ENCODE measurements at regions not wholly inside any gene's neighbourhood (a gene's known extent, or its start where the extent isn't known, plus 50 kb on each side); places are given as distances from the start of the nearest gene placed in this dataset.
A peak's percentile ranks its signal among the peaks of the same experiment; 100 is the strongest.

DNA sequence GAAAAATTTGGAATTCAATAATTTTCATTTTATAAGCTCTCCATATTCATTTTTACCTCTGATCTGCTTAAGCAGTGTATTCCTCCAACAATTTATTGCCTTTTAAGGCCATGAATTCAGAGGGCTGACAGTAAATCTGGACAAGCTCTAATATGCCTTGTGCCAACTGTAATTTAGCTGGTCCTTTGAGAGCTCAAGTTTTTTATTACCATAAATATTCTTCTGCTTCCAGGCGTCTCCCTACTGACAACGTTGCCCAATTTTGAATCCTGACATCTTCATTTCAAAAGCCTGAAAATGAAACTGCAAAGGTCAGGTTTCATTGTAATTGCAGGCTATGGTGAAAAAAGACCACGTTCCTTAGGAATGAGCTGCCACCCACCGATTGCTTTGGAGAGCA lies 95.8 kb upstream of the GEMIN8 start:
- under 1% methylated on average over 4 of the region's 4 CpGs for WGBS (ENCODE audit: low lambda C conversion rate)
- CTCF ChIA-PET, result no interaction called here

DNA sequence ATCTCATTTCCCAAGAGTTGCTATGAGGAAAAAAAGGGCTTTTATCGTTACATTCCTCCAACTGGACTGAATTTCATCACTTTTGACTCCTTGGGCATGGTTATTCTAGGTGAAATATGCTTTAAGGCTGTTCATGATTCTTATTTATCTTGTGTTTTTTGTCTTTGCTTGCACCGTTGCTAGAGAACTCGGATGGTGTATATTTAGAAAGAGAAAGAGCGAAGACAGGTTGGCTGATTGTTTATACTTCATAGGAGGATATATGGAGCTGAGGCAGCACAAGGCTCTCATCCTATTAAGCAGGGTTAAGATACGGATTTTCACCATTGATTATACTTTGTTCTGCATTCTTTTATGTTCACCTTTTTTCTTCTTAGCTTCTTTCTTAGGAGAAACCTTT lies 94.9 kb upstream of the GEMIN8 start:
- POLR2A ChIA-PET, result no interaction called here
- TF ChIP-seq, protein P1, sequence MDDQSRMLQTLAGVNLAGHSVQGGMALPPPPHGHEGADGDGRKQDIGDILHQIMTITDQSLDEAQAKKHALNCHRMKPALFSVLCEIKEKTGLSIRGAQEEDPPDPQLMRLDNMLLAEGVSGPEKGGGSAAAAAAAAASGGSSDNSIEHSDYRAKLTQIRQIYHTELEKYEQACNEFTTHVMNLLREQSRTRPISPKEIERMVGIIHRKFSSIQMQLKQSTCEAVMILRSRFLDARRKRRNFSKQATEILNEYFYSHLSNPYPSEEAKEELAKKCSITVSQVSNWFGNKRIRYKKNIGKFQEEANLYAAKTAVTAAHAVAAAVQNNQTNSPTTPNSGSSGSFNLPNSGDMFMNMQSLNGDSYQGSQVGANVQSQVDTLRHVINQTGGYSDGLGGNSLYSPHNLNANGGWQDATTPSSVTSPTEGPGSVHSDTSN (IDR thresholded peaks at IDR 0.05), result no peak
- Histone ChIP-seq H3K9me2 (no peaks in the 10 kb centered on the region), H3K4me2 (no peak overlapping the region), H3K27me3 (ENCODE audit: insufficient read depth) (no peaks in the 10 kb centered on the region), H3K9me3 (no peaks in the 10 kb centered on the region), H3K36me3 (replicated peaks in 1 of 2; ENCODE audit: control insufficient read depth in 1 of 2, insufficient read depth in 2 of 2, low read length in 1 of 2) (no peaks in the 10 kb centered on the region), H4K20me1 (ENCODE audit: insufficient read depth) (no peaks in the 10 kb centered on the region), H3K4me1 (ENCODE audit: control insufficient read depth in 1 of 2, insufficient read depth in 2 of 2, low read depth in 1 of 2, low read length in 1 of 2) (no peaks in the 10 kb centered on the region), H3F3A (replicated peaks; ENCODE audit: insufficient read depth) (no peaks in the 10 kb centered on the region), H3K27ac (ENCODE audit: low read depth in 2 of 2, low read length in 1 of 2) (no peak overlapping the region), H3K4me3 (ENCODE audit: low read depth in 2 of 2, low read length in 1 of 2) (no peak overlapping the region), H3K9ac (no peak overlapping the region), H2AFZ (ENCODE audit: low read depth) (no peak overlapping the region), H3K79me2 (ENCODE audit: insufficient read depth) (no peaks in the 10 kb centered on the region)
- 3% methylated on average over 5 of the region's 5 CpGs for WGBS (ENCODE audit: low lambda C conversion rate)
- CTCF ChIA-PET, result no interaction called here
- DNase-seq, result no peak

More for the DNA sequence above, 95.8 kb upstream of the GEMIN8 start:
- Histone ChIP-seq H3K9ac (no peak overlapping the region), H3K27ac (ENCODE audit: low read depth in 2 of 2, low read length in 1 of 2) (no peak overlapping the region), H3K9me3 (no peaks in the 10 kb centered on the region), H3F3A (replicated peaks; ENCODE audit: insufficient read depth) (no peaks in the 10 kb centered on the region), H3K36me3 (replicated peaks in 1 of 2; ENCODE audit: control insufficient read depth in 1 of 2, insufficient read depth in 2 of 2, low read length in 1 of 2) (no peaks in the 10 kb centered on the region), H2AFZ (ENCODE audit: low read depth) (no peak overlapping the region), H3K79me2 (ENCODE audit: insufficient read depth) (no peaks in the 10 kb centered on the region), H3K4me3 (ENCODE audit: low read depth in 2 of 2, low read length in 1 of 2) (no peak overlapping the region), H4K20me1 (ENCODE audit: insufficient read depth) (no peaks in the 10 kb centered on the region), H3K4me2 (no peak overlapping the region), H3K4me1 (ENCODE audit: control insufficient read depth in 1 of 2, insufficient read depth in 2 of 2, low read depth in 1 of 2, low read length in 1 of 2) (no peaks in the 10 kb centered on the region), H3K9me2 (no peaks in the 10 kb centered on the region), H3K27me3 (ENCODE audit: insufficient read depth) (no peaks in the 10 kb centered on the region)
- POLR2A ChIA-PET, result no interaction called here
- DNase-seq, result no peak
- TF ChIP-seq, protein P2, sequence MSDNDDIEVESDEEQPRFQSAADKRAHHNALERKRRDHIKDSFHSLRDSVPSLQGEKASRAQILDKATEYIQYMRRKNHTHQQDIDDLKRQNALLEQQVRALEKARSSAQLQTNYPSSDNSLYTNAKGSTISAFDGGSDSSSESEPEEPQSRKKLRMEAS (IDR thresholded peaks at IDR 0.05; ENCODE audit: low read depth), result no peak
- TF ChIP-seq RCOR1 (IDR thresholded peaks at IDR 0.05; ENCODE audit: low read length) (no peak), EP300 (IDR thresholded peaks at IDR 0.05; ENCODE audit: borderline replicate concordance in 1 of 2, low read depth in 1 of 2, low read length in 1 of 2) (no peak), MEF2A (IDR thresholded peaks at IDR 0.05; ENCODE audit: borderline replicate concordance, low read depth) (no peak), JUND (IDR thresholded peaks at IDR 0.05) (no peak)

DNA sequence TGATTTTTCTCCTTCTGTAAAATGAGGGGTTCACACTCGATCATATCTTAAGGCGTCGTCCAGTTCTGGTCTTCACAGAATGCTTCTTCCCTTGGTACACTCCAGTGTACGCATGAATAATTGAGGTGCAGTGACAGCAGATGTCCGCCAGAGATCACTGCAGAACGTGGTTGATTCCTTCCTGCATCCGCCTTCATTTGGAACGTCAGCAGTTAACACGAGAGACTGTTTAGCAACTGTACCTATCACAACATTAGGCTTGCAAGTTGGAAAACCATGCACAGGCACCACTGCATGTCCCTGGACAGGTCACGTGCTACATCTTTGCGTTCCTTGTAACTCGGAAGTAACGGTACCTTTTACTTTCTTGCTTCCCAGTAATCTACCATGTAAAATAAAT lies 66.0 kb upstream of the GEMIN8 start:
- H3K36me3 ChIP-seq (replicated peaks in 1 of 2; ENCODE audit: control insufficient read depth in 1 of 2, insufficient read depth in 2 of 2, low read length in 1 of 2), result no peaks in the 10 kb centered on the region
- peaks cover 8% of the 10 kb centered on the region; the same call in 1 of the 2 replicates for H3K27me3 ChIP-seq (ENCODE audit: insufficient read depth)
- no peaks in the 10 kb centered on the region for H3K9me3 ChIP-seq
- TF ChIP-seq EP300 (IDR thresholded peaks at IDR 0.05; ENCODE audit: borderline replicate concordance in 1 of 2, low read depth in 1 of 2, low read length in 1 of 2) (no peak), RAD21 (IDR thresholded peaks at IDR 0.05; ENCODE audit: low read length) (peak; percentile 90), FOXM1 (IDR thresholded peaks at IDR 0.05; ENCODE audit: low read depth) (no peak), SMC3 (IDR thresholded peaks at IDR 0.05; ENCODE audit: low read depth, low read length) (peak; percentile 85), RFX5 (IDR thresholded peaks at IDR 0.05; ENCODE audit: low read length) (0 out of 2 replicates have a peak, but pooled peaks have one; percentile 31)
- TF ChIP-seq, protein P3, sequence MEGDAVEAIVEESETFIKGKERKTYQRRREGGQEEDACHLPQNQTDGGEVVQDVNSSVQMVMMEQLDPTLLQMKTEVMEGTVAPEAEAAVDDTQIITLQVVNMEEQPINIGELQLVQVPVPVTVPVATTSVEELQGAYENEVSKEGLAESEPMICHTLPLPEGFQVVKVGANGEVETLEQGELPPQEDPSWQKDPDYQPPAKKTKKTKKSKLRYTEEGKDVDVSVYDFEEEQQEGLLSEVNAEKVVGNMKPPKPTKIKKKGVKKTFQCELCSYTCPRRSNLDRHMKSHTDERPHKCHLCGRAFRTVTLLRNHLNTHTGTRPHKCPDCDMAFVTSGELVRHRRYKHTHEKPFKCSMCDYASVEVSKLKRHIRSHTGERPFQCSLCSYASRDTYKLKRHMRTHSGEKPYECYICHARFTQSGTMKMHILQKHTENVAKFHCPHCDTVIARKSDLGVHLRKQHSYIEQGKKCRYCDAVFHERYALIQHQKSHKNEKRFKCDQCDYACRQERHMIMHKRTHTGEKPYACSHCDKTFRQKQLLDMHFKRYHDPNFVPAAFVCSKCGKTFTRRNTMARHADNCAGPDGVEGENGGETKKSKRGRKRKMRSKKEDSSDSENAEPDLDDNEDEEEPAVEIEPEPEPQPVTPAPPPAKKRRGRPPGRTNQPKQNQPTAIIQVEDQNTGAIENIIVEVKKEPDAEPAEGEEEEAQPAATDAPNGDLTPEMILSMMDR (IDR thresholded peaks at IDR 0.05), result peak; percentile 80
- TF ChIP-seq, protein P4, sequence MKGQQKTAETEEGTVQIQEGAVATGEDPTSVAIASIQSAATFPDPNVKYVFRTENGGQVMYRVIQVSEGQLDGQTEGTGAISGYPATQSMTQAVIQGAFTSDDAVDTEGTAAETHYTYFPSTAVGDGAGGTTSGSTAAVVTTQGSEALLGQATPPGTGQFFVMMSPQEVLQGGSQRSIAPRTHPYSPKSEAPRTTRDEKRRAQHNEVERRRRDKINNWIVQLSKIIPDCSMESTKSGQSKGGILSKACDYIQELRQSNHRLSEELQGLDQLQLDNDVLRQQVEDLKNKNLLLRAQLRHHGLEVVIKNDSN (IDR thresholded peaks at IDR 0.05; ENCODE audit: borderline replicate concordance, low read depth), result no peak
- WGBS (ENCODE audit: low lambda C conversion rate), result 12% methylated on average over 13 of the region's 13 CpGs
- no peak overlapping the region for H3K27ac ChIP-seq (ENCODE audit: low read depth in 2 of 2, low read length in 1 of 2)
- POLR2A ChIA-PET, result no interaction called here
- peak; percentile 52 for DNase-seq
- H3F3A ChIP-seq (replicated peaks; ENCODE audit: insufficient read depth), result no peaks in the 10 kb centered on the region
- no peak overlapping the region for H3K4me2 ChIP-seq
- peak overlapping the region in 1 of 2 experiments; percentile 4; a peak in 1 of 4 replicates for H3K4me3 ChIP-seq (ENCODE audit: low read depth in 2 of 2, low read length in 1 of 2)
- no peaks in the 10 kb centered on the region for H4K20me1 ChIP-seq (ENCODE audit: insufficient read depth)
- H3K4me1 ChIP-seq (ENCODE audit: control insufficient read depth in 1 of 2, insufficient read depth in 2 of 2, low read depth in 1 of 2, low read length in 1 of 2), result no peaks in the 10 kb centered on the region; a peak in 1 of 4 replicates
- CTCF ChIA-PET, result interaction anchor here (0.6 to 2.4 kb wide), 12 partner anchors 9 to 1147 kb away, joined by 3 to 15 read pairs (median 4); partner anchors contain the start of gene GLRA2
- no peaks in the 10 kb centered on the region for H3K79me2 ChIP-seq (ENCODE audit: insufficient read depth)
- no peak overlapping the region for H2AFZ ChIP-seq (ENCODE audit: low read depth)
- no peaks in the 10 kb centered on the region for H3K9me2 ChIP-seq
- no peak overlapping the region for H3K9ac ChIP-seq

Measured in SK-N-SH (cell line).